HepG2 (cell line): ENCODE measurements at regions not wholly inside any gene's neighbourhood (a gene's known extent, or its start where the extent isn't known, plus 50 kb on each side); places are given as distances from the start of the nearest gene placed in this dataset.

Experiments used
- ATAC-seq: fragments of 200-7000 bp; cut with Tn5 transposase; 3 replicates; pipeline ENCODE4 v1.9.1; 2020; ENCODE audit warnings: mild to moderate bottlenecking, moderate library complexity
- BruUV-seq: library from RNA; stranded (reverse); fragments of 400-500 nt; replicated peaks from 2 replicates; lab custom pipeline; 2021; lab: Mats Ljungman, UMichigan
- CTCF ChIA-PET: fragments of 300-600 bp; formaldehyde crosslinking; extraction: SDS; loops from one replicate; lab custom pipeline; 2021; ENCODE audit warnings: low total read pairs, inconsistent platforms, low intra/inter-chr PET ratio; lab: Yijun Ruan, JAX
- POLR2A ChIA-PET: fragments of 350-600 bp; sonication (Branson Sonifier 250); formaldehyde crosslinking; loops from one replicate; lab custom pipeline; 2020; ENCODE audit warnings: antibody characterized with exemption, inconsistent platforms; lab: Yijun Ruan, JAX
- DNase-seq: peaks from one replicate; pipeline ENCODE4 v3.0.0-alpha.2; 2015; ENCODE audit warnings: low spot score
- FAIRE-seq: peaks from 3 replicates; lab custom pipeline; 2011; peaks lifted over from hg19 to GRCh38; lab: Jason Lieb, UNC
- H2AFZ ChIP-seq: one replicate; pipeline ENCODE4 v1.6.1; 2011; ENCODE audit warnings: low read length, inconsistent platforms
- H3K27ac ChIP-seq: fragments of 300-600 bp; 3 replicates; pipeline ENCODE4 v1.8.0; 2011; ENCODE audit warnings: mixed run types, mild to moderate bottlenecking, mixed read lengths, low read length, inconsistent platforms; ENCODE audit not compliant: insufficient read depth; ENCODE audit errors: extremely low read length
- H3K27me3 ChIP-seq, 2 experiments: fragments of 200-600 bp in 1 of 2; 2 replicates in 1 of 2; 3 replicates in 1 of 2; pipeline versions ENCODE4 v1.6.0 to v1.8.0; 2011; ENCODE audit warnings: low read length in 2 of 2, mild to moderate bottlenecking in 2 of 2, moderate library complexity in 2 of 2, inconsistent platforms in 1 of 2; ENCODE audit not compliant: insufficient read depth in 2 of 2, control insufficient read depth in 1 of 2
- H3K36me3 ChIP-seq, 2 experiments: fragments of 200-600 bp in 1 of 2; replicated peaks in 1 of 2; 2 replicates in 1 of 2; 3 replicates in 1 of 2; pipeline versions ENCODE4 v1.5.1 to v1.8.0; 2011; ENCODE audit warnings: low read length in 2 of 2, inconsistent platforms in 1 of 2; ENCODE audit not compliant: insufficient read depth in 2 of 2, control insufficient read depth in 1 of 2
- H3K4me1 ChIP-seq: 2 replicates; pipeline ENCODE4 v1.5.1; 2012; ENCODE audit warnings: low read length, inconsistent platforms; ENCODE audit not compliant: insufficient read depth
- H3K4me2 ChIP-seq: 2 replicates; pipeline ENCODE4 v1.6.0; 2011; ENCODE audit warnings: low read depth, low read length, inconsistent platforms
- H3K4me3 ChIP-seq, 3 experiments: fragments of 200-600 bp in 1 of 3; sonication (generic), shearing (Covaris generic) in 1 of 3; replicated peaks in 1 of 3; 2 replicates each; pipeline ENCODE4 v1.5.1; 2011 to 2016; ENCODE audit warnings: low read length in 3 of 3, inconsistent platforms in 2 of 3, low read depth in 2 of 3, mild to moderate bottlenecking in 2 of 3, control low read depth in 1 of 3, mixed read lengths in 1 of 3; ENCODE audit not compliant: insufficient read depth in 1 of 3
- H3K79me2 ChIP-seq: one replicate; pipeline ENCODE4 v1.6.1; 2011; ENCODE audit warnings: low read length, inconsistent platforms; ENCODE audit not compliant: insufficient read depth
- H3K9ac ChIP-seq: 2 replicates; pipeline ENCODE4 v1.6.0; 2011; ENCODE audit warnings: mild to moderate bottlenecking, low read depth, low read length, inconsistent platforms; ENCODE audit not compliant: insufficient read depth
- H3K9me3 ChIP-seq: 2 replicates; pipeline ENCODE4 v1.5.1; 2012; ENCODE audit warnings: mild to moderate bottlenecking, low read length
- H4K20me1 ChIP-seq: 2 replicates; pipeline ENCODE4 v1.6.0; 2011; ENCODE audit warnings: inconsistent platforms, mild to moderate bottlenecking, low read length, moderate library complexity; ENCODE audit not compliant: insufficient read depth
- EED ChIP-seq: sonication (generic); formaldehyde crosslinking; IDR thresholded peaks from 2 replicates; pipeline ENCODE4 v1.5.0; 2020; ENCODE audit warnings: mild to moderate bottlenecking, missing genetic modification reagents
- ETV6 ChIP-seq: sonication (generic); formaldehyde crosslinking; conservative IDR thresholded peaks from 2 replicates; pipeline ENCODE4 v1.4.0; 2020; ENCODE audit warnings: missing genetic modification reagents
- GPN1 ChIP-seq: sonication (generic); formaldehyde crosslinking; IDR thresholded peaks from 2 replicates; pipeline ENCODE4 v1.5.1; 2020; ENCODE audit warnings: missing genetic modification reagents, borderline replicate concordance
- MXD3 ChIP-seq: IDR thresholded peaks from 2 replicates; pipeline ENCODE4 v1.6.1; 2016; ENCODE audit warnings: mild to moderate bottlenecking, missing biosample characterization, missing genetic modification reagents
- SNAPC4 ChIP-seq: sonication (generic); formaldehyde crosslinking; IDR thresholded peaks from 2 replicates; pipeline ENCODE4 v1.4.0; 2020; ENCODE audit warnings: mild to moderate bottlenecking, missing genetic modification reagents
- SUZ12 ChIP-seq: fragments of 150-350 bp; IDR thresholded peaks from 2 replicates; pipeline ENCODE4 v1.6.1; 2014; ENCODE audit warnings: low read depth, low read length
- TEAD3 ChIP-seq: optimal IDR thresholded peaks from 2 replicates; pipeline ENCODE3; 2016; ENCODE audit warnings: borderline replicate concordance
- TOPORS ChIP-seq: sonication (generic); formaldehyde crosslinking; IDR thresholded peaks from 2 replicates; pipeline ENCODE4 v1.8.0; 2023; ENCODE audit warnings: mild to moderate bottlenecking, missing genetic modification reagents
- ZFP36L1 ChIP-seq: sonication (generic); formaldehyde crosslinking; IDR thresholded peaks from 2 replicates; pipeline ENCODE4 v1.8.0; 2022; ENCODE audit warnings: mild to moderate bottlenecking, missing genetic modification reagents, moderate library complexity
- ZNF589 ChIP-seq: sonication (generic); formaldehyde crosslinking; conservative IDR thresholded peaks from 2 replicates; pipeline ENCODE4 v1.8.0; 2022; ENCODE audit warnings: mild to moderate bottlenecking, moderate library complexity, missing genetic modification reagents
- ZNF687 ChIP-seq: sonication (generic); formaldehyde crosslinking; IDR thresholded peaks from 2 replicates; pipeline ENCODE4 v1.5.1; 2020; ENCODE audit warnings: mild to moderate bottlenecking, missing genetic modification reagents, moderate library complexity
- ZNF772 ChIP-seq: sonication (generic); formaldehyde crosslinking; IDR thresholded peaks from 2 replicates; pipeline ENCODE4 v1.5.0; 2020; ENCODE audit warnings: mild to moderate bottlenecking, missing genetic modification reagents
- WGBS: methylation state at CpG from one replicate; pipeline ENCODE4 v1.1.6; 2017; ENCODE audit warnings: low lambda C conversion rate; 5-methylcytosine and 5-hydroxymethylcytosine counted together
- in situ Hi-C: cut with HindIII; loops from 2 replicates; pipeline ENCODE4 v1.10.0; 2017; ENCODE audit warnings: low pct_unique_long_range_greater_than_20kb; ENCODE audit not compliant: extremely low pct_ligation_motif_present
- intact Hi-C: fragments of 100-400 bp; cut with micrococcal nuclease; formaldehyde crosslinking; loops from one replicate; pipeline ENCODE4 v1.10.0; 2022; ENCODE audit not compliant: unreplicated experiment

GRCh38 chr9:32877639-32878217 lies 94.4 kb downstream of the TMEM215 start (continued):
- TF ChIP-seq SNAPC4 (CRISPR knock-in tag) (no peak), TEAD3 (CRISPR knock-in tag) (no peak)

- H3K4me1 ChIP-seq: no peaks in the 10 kb centered on the region
- BruUV-seq: no TSS peak
- no peak overlapping the region for H3K9ac ChIP-seq
- ChIA-PET CTCF (no interaction called here), POLR2A (no interaction called here)
- no peaks in the 10 kb centered on the region for H3K36me3 ChIP-seq
- peaks cover 0 to 8% of the 10 kb centered on the region in 2 experiments; a peak in 1 of 5 replicates for H3K27me3 ChIP-seq
- DNase-seq (no peak), ATAC-seq (no peak), FAIRE-seq (no peak)
- no peaks in the 10 kb centered on the region for H3K79me2 ChIP-seq
- H3K27ac ChIP-seq: no peak overlapping the region
- intact Hi-C loops: no loop called here
- no peaks in the 10 kb centered on the region for H4K20me1 ChIP-seq
- no peak overlapping the region for H3K4me2 ChIP-seq
- H3K9me3 ChIP-seq: no peaks in the 10 kb centered on the region
- in situ Hi-C loops: no loop called here
- no peak overlapping the region for H3K4me3 ChIP-seq
- 12% methylated on average over 6 of the region's 6 CpGs for WGBS
- H2AFZ ChIP-seq: no peak overlapping the region
- TF ChIP-seq SUZ12 (no peak), ETV6 (CRISPR knock-in tag) (no peak), ZNF687 (CRISPR knock-in tag) (no peak), ZNF589 (CRISPR knock-in tag) (no peak), TOPORS (CRISPR knock-in tag) (no peak), ZNF772 (no peak), EED (no peak), ZFP36L1 (no peak), MXD3 (CRISPR knock-in tag) (no peak), GPN1 (CRISPR knock-in tag) (no peak)
Observed at GRCh38 chr9:32879335-32879734, 96.0 kb downstream of the TMEM215 start.
